ENCODE measurements at regions not wholly inside any gene's neighbourhood (a gene's known extent, or its start where the extent isn't known, plus 50 kb on each side); places are given as distances from the start of the nearest gene placed in this dataset.
A peak's percentile ranks its signal among the peaks of the same experiment; 100 is the strongest.

DNA sequence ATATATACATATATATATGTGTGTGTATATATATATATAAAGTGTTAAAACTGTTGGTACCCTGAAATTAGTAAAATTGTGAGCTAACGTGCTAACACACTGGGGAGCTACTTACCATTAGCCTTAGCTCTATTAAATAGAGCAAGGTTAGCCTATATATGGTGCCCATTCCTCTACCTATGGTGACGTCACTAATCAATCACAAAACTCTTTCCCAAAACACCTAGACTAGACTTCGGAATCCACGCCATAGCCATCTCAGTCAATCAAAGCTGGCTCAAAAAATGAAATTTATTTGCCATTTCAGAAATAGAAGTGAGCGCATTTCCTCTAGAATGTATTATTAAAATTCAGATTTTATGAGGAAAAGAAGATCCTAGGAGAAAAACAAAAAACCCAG is 229.0 kb upstream of the TENM3 start:
- DNase-seq (ENCODE audit: low read depth) = no peak

DNA sequence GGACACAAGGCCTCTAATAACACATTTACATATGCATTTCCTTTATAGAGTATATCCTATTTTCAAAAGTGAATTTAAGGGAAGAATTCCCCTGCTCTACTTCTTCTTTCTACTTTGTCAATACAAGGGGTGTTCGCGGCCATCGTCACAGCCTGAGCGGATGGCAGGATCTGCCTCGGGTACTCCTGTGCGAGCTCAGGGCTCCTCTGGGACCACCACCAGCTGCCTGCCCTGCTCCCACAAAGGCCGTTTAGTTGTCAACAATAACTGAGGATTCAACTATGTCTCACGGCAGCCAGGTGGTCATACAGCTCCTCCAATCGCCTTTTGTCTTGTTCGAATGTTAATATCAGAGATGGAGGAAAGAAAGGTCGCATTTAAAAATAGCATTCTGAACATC is 228.2 kb upstream of the TENM3 start:
- DNase-seq (ENCODE audit: low read depth) = no peak

DNA sequence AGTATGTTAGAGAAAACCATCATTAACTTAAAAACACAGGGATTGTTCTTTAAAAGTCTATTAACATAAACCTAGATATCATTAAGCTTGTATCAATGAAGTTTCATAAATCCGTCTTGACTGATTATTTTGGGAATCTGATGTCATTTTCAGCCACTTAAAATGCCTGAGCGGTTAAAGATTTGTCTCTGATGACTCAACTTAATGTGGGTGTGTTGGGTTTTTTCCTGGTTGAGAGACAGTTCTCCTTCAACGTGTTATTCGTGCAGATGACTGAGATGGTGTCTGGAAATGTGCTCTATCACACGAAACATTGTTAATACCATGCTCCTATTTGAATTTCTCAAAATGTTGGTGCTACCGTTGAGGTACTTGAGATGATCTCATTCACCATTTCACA is 227.3 kb upstream of the TENM3 start:
- DNase-seq (ENCODE audit: low read depth) = no peak

DNA sequence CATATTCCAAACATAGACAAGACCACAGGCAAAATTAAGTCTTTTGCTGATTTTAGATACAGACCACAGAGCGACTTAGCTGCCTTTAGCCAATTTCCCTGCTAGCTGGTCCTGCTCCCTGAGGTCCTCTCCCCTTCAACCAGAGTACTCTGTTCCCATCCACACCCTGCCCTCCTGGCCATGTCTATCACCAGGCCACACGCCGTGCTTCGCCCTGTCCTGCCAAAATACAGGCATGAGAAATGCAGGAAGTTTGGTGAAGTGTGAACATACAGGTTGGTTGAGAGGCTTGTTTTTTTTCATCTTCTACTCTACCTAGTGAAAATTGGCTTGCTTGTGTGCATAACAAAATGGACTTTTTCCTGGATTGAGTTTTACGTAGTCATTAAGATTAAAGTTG is 226.2 kb upstream of the TENM3 start:
- no peak for DNase-seq (ENCODE audit: low read depth)

DNA sequence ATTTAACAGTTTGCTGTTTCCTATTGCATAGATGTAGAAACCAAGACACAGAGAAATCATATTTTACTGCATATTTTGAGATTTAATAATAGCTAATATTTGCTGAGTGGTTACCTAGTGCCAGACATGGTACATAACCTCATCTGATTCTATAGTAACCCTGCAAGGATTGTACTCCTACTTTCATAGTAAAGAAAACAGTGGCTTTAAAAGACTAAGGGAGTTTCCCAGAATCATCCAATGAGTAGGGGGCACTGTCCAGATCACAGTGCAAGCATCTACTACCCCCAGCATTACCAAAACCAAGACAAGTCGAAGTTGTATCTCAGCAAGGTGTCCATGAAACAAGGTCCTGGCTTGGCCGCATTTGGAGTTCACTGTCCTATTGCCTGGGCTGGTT is 224.5 kb upstream of the TENM3 start:
- DNase-seq (ENCODE audit: low read depth) = no peak

DNA sequence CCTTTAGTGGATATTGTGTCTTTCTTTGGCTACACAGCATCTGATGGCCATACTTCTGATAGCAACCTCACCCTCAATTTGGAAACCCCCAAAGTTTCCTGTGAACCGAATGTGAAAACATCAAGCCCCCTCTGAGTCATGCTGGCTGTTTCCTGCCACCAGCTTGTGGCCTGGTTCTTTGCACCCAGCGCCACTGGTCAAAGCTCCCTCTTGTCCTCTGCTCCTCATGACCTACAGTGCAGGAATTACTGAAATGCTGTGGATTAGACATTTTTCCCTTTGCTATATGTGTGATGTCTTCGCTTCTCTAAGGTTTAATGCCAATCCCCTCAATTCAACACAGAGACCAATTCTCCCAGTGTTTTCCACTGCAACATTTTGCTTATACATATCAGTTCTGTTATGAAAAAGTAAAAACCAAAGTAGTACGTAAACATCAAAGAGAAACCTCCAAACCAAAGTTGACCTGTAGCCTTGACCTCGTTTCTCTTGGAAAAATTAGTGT is 224.0 kb upstream of the TENM3 start:
- DNase-seq (ENCODE audit: low read depth) = no peak

DNA sequence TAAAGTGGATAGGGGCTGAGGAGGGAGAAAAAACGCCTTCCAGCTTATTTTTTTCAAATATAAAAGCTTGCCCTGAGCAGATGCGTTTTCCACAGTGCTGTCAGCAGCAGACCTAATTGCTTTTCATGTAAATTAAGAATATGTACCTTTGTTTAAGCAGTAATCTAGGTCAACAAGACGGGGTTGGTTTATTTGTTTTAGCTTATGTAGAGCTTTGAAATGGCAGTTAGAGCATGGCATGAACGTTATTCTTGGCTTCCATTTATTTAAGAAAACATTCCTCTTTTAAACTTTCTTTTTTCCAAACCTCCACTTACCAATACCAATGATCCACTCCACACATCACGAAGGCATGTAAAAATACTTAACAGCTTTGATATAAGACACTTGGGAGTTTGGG is 220.3 kb upstream of the TENM3 start:
- DNase-seq (ENCODE audit: low read depth) = no peak

DNA sequence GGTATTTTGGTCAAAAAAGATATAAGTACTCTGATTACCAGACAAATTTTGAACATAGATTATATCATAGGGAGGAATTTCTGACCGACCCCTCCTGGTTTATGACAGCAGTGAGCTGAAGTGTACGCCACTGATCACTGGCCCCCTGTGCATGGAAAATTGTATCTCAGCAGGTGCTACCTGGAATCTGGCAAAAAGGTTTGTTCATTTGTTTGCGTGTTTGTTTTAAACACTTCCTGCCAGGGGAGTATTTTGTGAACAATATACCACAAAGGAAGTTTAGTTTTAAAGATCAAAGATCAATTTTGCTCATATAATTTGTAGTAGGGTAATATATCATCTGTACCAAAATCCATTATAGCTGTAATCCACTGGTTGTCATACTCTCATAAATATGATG is 219.7 kb upstream of the TENM3 start:
- DNase-seq (ENCODE audit: low read depth) = no peak

DNA sequence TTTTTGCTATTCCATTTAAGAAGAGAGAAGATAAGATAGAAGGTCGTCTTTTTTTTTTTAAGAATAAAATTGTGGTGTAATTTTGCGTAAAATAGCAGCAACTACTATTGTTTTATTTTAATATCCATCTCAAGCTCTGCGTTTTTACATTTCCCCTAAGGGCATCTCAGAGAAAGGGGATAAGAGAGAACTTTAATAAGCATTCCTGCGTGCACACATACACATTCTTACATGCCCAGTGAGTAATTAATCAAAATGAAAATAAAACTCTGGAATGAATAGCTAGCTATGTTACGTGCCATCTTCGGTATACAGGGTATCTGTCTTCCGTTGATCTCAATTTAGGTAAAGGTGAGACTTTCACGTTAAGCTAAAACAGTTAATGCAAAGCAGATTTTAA is 200.3 kb upstream of the TENM3 start:
- DNase-seq (ENCODE audit: low read depth) = no peak

DNA sequence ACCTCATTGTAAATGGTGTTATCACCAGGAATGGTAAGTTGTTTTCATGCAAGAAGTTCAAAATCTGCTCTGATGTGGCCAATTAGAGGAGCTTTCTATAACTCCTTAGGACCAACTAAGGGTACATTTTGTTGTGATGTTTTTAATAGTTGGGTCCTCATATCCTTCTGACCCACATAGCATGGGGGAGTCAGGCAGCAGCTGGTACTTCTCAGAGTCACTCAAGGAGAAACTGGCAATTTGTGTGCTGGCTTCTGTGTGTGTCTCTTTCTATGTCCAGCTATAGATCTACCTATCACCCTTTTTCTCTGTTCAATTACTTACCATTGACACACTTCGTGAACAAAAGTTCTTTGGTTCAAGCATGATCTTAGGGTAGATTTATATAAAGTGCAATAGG is 194.3 kb upstream of the TENM3 start:
- DNase-seq (ENCODE audit: low read depth) = no peak

DNA sequence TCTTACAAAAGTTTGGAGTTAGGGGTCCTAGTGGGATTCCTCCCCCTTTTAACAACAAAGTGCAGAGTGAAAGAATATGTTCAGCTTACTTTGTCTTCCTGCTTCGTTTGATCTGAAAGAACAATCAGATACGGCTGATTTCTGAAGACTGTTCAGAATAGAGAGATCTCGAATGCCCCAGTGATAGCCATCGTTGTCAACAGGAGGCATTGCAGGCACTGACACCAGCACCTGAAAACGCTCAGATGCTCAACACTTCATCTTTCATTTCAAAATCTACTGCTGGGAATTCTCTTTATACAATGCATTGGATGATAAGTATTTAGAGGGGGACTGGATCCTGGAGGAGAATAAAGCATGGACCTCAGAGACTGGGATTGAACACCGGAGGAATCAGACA is 186.3 kb upstream of the TENM3 start:
- DNase-seq (ENCODE audit: low read depth) = no peak

DNA sequence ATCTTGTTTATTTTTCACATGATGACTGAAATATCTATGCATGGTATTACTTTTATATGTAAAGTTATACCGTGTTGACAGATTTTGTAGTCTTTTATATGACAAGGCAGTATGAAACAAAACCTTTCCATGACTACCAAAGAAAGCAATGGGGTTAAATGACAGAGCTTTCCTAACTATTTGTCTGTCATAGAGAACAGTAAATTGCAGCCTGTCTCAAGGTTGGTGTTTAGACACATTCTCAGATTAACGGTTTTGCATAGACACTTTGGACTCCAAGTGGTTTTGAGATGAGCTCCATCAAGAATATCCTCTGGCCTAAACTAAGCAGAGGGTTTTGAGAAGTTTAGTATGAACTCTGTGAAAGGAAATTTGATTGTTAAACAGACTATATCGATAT is 180.7 kb upstream of the TENM3 start:
- DNase-seq (ENCODE audit: low read depth) = no peak

DNA sequence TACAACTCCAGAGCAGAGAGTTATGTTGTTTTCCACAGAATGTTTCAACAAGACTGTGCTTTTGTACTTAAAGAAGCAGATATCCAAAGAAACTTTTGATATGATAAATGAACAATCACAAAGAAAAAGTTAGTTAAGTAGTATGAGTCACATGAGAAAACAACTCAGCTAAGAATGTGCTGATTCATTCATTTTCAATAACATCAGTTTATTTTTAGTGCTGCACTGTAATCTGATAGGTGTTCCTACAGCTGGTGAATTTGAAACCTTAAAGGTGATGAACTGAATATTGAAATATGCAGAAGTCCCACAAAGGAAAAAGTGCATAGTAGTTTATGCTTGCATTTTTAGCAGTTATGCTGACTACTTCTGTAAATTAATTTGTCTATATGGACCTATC is 180.3 kb upstream of the TENM3 start:
- DNase-seq (ENCODE audit: low read depth) = peak; percentile 22

DNA sequence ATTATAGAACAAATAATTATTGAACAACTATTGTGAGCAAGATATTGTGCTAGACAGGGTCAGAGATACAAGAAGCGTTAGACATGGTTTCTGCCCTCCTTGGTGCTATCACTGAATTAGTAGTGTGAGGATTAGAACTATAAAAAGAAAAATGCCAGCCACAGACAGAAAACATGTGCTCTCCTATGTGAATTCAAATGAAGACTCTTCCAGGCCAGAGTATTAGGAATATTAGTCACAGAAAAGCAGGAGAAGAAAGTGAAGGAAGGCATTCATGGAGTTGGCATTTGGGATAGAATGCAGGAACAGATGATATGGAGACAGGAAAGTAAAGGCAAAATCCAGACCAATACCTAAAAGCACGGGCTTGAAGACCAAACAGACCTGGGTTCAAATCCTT is 179.6 kb upstream of the TENM3 start:
- DNase-seq (ENCODE audit: low read depth) = no peak

DNA sequence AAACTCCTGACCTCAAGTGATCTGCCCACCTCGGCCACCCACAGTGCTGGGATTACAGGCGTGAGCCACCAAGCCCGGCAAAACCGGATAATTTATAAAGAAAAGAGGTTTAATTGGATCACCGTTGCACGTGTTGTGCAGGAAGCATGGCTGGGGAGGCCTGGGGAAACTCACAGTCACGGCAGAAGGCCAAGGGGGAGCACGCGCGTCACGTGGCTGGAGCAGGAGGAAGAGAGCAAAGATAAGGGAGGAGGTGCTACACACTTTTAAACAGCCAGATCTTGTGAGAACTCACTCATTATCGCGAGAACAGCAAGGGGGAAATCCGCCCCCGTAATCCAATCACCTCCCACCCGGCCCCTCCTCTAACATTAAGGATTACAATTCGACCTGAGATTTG is 177.9 kb upstream of the TENM3 start:
- DNase-seq (ENCODE audit: low read depth) = no peak

DNA sequence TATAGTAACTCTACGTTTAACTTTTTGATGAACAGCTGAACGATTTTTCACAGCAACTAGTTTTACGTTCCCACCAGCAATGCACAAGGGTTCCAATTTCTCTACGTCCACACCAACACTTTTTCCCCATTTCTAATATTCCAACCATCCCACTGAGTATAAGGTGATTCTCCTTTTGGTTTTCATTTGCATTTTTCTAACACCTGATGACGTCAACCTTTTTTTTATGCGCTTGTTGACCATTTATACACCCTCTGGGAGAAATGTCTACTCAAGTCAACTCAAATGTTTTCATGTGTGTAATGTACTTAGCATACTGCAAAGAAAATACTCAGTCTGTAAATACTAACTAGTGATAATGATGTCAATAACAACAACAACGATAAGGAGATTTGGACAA is 177.2 kb upstream of the TENM3 start:
- no peak for DNase-seq (ENCODE audit: low read depth)

DNA sequence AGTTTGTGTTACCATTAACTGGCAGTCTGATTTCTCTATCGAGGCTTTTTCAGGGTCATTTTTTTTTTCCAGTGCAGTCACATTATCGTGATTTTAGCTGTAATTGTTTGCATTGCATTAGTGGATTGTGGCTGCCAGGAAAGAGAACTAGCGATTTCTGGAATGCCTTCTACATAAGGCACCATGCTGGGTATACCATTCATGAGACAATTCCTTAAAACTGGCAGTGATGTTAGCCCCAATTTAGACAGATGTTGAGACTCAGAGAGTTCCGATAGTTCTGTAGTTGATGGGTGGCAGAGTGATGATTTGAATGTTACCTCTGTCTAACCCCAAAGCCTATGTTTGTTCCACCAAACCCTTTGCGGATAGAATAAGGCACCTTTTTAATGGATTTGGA is 175.4 kb upstream of the TENM3 start:
- no peak for DNase-seq (ENCODE audit: low read depth)

DNA sequence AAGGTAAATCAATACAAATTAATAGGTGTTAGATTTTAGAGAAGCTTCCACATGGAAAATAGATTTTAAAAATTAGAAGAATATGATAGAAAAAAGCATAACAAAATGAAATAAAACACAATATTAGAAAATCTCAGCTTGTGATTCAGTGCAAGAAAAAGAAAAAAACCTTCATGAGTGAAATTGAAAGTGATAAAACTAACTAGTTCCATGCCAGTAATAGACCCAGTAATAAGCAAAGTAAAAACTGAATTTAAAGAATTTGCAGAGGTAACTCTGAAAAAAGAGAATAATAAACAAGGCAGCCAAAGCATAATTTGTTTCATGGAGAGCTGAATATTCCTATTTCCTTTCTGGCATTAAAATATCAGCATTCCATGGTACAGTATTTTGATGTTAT is 174.3 kb upstream of the TENM3 start:
- no peak for DNase-seq (ENCODE audit: low read depth)

DNA sequence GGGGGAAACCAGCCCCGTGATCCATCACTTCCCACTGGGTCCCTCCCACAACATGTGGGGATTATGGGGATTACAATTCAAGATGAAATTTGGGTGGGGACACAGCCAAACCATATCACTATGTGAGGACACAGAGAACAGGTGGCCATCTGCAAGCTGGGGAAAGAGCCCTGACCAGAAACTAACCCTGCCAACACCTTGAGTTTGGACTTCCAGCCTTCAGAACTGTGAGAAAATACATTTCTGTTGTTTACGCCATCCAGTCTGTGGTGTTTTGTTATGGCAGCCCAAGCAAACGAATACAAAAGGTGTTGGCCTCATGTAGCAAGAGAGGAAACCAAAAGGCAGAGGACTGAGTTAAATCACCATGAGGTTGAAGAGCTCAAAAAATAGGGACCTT is 169.9 kb upstream of the TENM3 start:
- DNase-seq (ENCODE audit: low read depth) = no peak

DNA sequence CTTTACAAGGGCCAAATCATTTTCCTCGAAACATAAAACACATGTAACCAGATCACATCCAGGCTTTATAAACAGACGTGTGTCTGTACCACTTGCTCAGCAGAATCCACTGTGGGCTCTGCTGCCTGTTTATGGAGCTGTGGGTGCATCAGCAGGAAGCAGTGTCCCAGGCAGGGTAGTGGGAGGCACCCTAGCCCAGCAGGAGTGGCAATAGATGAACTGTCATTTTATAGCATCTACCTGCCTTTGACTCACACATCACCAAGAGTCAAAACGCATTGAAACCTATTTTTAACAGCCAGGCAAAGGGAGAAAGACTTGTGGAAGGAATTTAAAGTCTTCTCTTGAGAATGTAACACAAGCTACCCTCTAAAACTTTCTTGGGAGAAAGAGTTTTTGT is 169.1 kb upstream of the TENM3 start:
- DNase-seq (ENCODE audit: low read depth) = no peak

DNA sequence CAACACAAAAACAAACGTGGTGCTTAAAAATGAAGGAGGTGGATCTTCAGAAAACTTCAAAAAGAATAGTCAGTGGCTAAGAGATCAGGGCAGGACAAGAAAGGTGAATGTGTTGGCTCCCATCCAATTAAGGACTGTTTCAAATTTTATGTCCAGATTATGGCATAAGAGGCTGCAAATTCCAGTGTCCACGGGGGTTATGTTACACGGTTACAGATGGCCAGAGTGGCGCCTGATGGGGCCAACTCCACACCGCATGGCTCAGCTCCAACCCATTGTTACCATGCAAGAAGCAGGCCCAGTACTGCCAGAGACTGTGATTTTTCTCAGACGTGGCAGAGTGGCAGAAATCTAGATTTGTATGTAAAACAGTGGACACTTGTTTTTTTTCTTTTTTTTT is 168.4 kb upstream of the TENM3 start:
- DNase-seq (ENCODE audit: low read depth) = no peak

DNA sequence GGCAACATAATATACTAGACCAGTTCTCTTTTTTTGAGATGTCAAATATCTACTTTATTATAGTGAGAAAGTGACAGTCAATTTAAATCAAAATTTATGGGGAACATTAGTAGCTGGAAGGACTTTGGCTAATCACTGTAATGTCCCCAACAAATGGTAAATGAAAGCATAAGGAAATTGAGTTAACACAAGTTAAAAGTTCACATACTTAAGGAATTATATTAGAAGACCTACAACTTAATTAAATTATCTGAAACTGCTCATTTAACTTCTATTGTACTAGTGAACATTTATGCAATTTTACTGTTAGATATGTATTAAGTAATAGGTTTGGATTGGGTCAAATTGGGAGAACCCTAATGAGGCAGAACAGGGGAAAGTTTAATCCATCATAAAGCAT is 160.3 kb upstream of the TENM3 start:
- DNase-seq (ENCODE audit: low read depth) = no peak

DNA sequence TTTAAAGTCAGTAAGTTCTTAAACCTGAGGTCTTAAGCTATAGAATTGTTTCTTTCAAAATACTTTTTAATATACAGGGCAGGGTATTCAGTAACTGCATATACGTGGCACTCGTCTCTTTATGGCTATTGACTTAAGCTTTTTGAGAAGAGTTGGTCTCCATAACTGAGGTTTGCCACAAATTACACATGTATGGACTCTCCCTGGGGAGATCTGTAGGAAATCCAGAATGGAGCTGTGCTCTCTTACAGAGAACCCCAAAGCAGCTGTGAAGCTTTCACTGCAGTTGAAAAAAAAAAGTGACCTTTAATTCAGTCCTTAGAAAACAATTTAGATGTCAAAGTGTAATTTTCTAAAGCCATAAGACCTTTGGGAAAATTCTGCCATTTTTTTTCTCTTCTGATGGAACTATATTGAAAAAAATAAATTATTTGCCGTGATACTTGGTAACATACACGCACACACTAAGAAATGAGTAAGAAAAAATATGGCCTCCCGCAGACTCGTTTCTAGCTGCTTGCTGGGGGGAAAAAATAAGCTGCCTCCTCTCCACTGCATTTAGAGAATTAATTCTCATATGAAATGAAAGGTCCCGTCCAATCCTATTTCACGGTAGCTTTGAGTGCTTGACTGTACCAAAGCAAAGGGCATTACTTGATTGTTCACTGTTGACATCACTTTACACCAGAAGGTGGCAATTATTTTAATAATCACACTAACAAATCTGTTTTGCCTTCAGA is 159.4 kb upstream of the TENM3 start:
- DNase-seq (ENCODE audit: low read depth) = no peak

DNA sequence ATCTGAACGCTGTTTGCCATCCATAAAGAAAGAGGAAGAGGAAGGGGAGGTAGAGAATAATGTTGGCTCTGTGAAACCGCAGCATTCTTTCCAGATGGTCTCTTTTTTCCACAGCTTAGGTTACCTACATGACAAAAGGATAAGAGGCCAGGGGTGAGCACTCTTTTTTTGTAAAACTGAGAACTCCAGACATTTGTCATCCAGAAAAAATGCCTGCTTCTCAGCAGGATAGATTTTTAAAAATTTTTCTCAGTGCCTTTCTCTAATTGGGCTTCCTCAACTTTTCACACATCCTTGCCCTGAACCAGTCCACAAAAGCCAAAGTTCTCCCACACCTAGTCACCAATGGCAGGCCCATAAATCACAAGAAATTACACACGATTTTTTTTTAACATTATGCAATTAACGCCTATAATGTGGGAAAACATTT is 158.1 kb upstream of the TENM3 start:
- DNase-seq (ENCODE audit: low read depth) = no peak

DNA sequence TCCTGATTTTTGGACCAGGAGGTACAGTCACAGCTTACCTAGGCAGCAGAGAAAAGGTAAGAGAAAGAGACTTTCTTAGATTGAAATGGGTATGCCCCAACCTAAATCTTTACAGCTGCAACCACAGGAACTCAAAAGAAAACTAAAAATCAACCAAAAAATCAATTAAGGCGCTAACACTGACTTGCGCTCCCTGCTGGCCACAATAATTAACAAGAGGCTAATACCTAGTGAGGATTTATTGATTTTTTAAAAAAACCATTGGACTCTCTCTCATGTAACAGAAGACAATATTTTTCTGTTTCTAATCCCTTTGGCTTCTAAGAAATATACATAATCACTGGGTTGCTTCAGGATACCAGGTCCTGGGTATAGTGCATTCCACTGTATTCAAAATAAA is 153.9 kb upstream of the TENM3 start:
- no peak for DNase-seq (ENCODE audit: low read depth)

All from HS-27A (cell line).